SK-N-SH (cell line): ENCODE measurements at regions not wholly inside any gene's neighbourhood (a gene's known extent, or its start where the extent isn't known, plus 50 kb on each side); places are given as distances from the start of the nearest gene placed in this dataset.
A peak's percentile ranks its signal among the peaks of the same experiment; 100 is the strongest.

Experiments used
- EP300 ChIP-seq, 2 experiments: IDR thresholded peaks; 2 replicates each; pipeline versions ENCODE4 v1.4.0 to v1.6.1; 2012; ENCODE audit warnings: borderline replicate concordance in 1 of 2, low read depth in 1 of 2, low read length in 1 of 2
- EZH2phosphoT487 ChIP-seq: fragments of 200-600 bp; sonication (generic); IDR thresholded peaks from 2 replicates; pipeline ENCODE4 v1.6.1; 2017; ENCODE audit warnings: low read depth, mixed run types, mild to moderate bottlenecking, antibody characterized with exemption, moderate library complexity, borderline replicate concordance
- FOSL2 ChIP-seq: IDR thresholded peaks from 2 replicates; pipeline ENCODE4 v1.4.0; 2012; ENCODE audit warnings: low read depth, mild to moderate bottlenecking, moderate library complexity, borderline replicate concordance
- GABPA ChIP-seq: IDR thresholded peaks from 2 replicates; pipeline ENCODE4 v1.4.0; 2012; ENCODE audit warnings: low read depth, mild to moderate bottlenecking
- NRF1 ChIP-seq: IDR thresholded peaks from 2 replicates; pipeline ENCODE4 v1.6.1; 2012; ENCODE audit warnings: low read depth, mild to moderate bottlenecking, low read length
- POLR2AphosphoS5 ChIP-seq: IDR thresholded peaks from 2 replicates; pipeline ENCODE4 v1.6.1; 2012; ENCODE audit warnings: low read depth, low read length
- RAD21 ChIP-seq: IDR thresholded peaks from 2 replicates; pipeline ENCODE4 v1.6.1; 2012; ENCODE audit warnings: mild to moderate bottlenecking, low read length
- REST ChIP-seq: IDR thresholded peaks from 2 replicates; pipeline ENCODE4 v1.6.1; 2012; ENCODE audit warnings: mild to moderate bottlenecking, low read depth, low read length, moderate library complexity
- SIN3A ChIP-seq: IDR thresholded peaks from 2 replicates; pipeline ENCODE4 v1.6.1; 2012; ENCODE audit warnings: low read depth, mild to moderate bottlenecking, low read length, moderate library complexity, borderline replicate concordance
- ZBTB33 ChIP-seq: IDR thresholded peaks from 2 replicates; pipeline ENCODE4 v1.4.0; 2012; ENCODE audit warnings: low read depth, borderline replicate concordance
- TF ChIP-seq, protein P1 (sequence below): fragments of 200-600 bp; sonication (generic); IDR thresholded peaks from 2 replicates; pipeline ENCODE4 v1.6.1; 2017; ENCODE audit warnings: antibody characterized with exemption, mild to moderate bottlenecking, moderate library complexity
- TF ChIP-seq, protein P2 (sequence below): fragments of 150-350 bp; IDR thresholded peaks from 2 replicates; pipeline ENCODE4 v1.6.1; 2017; ENCODE audit warnings: antibody characterized with exemption, low read length, low read depth, borderline replicate concordance

DNA sequence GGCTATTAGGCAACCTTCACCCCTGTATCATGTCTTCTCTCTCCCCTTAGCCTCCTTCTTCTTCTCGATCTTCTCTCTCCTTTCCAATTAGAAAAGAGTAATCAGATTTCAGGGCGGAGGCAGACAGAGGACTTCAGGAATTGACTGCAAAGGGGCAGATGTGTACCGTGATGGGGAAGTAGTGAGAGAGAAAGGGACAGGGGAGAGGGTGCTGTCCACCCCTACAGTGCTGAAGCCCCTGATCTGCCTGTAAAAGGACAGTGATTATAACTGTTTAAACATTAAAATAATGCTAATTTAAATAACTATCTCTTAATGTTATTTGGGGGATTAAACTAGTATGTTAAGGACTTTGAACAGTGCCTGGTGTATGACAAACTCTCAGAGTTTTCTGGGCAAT is 178.5 kb downstream of the ACTR3 start:
- TF ChIP-seq, protein P1, sequence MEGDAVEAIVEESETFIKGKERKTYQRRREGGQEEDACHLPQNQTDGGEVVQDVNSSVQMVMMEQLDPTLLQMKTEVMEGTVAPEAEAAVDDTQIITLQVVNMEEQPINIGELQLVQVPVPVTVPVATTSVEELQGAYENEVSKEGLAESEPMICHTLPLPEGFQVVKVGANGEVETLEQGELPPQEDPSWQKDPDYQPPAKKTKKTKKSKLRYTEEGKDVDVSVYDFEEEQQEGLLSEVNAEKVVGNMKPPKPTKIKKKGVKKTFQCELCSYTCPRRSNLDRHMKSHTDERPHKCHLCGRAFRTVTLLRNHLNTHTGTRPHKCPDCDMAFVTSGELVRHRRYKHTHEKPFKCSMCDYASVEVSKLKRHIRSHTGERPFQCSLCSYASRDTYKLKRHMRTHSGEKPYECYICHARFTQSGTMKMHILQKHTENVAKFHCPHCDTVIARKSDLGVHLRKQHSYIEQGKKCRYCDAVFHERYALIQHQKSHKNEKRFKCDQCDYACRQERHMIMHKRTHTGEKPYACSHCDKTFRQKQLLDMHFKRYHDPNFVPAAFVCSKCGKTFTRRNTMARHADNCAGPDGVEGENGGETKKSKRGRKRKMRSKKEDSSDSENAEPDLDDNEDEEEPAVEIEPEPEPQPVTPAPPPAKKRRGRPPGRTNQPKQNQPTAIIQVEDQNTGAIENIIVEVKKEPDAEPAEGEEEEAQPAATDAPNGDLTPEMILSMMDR, result no peak
- TF ChIP-seq FOSL2, result no peak
- TF ChIP-seq SIN3A, result no peak
- no peak for TF ChIP-seq EP300 (IDR thresholded peaks at IDR 0.05; ENCODE audit: borderline replicate concordance in 1 of 2, low read depth in 1 of 2, low read length in 1 of 2)
- TF ChIP-seq RAD21, result no peak
- no peak for TF ChIP-seq NRF1
- TF ChIP-seq GABPA, result no peak
- TF ChIP-seq POLR2AphosphoS5, result no peak
- TF ChIP-seq REST, result peak; percentile 91
- TF ChIP-seq, protein P2, sequence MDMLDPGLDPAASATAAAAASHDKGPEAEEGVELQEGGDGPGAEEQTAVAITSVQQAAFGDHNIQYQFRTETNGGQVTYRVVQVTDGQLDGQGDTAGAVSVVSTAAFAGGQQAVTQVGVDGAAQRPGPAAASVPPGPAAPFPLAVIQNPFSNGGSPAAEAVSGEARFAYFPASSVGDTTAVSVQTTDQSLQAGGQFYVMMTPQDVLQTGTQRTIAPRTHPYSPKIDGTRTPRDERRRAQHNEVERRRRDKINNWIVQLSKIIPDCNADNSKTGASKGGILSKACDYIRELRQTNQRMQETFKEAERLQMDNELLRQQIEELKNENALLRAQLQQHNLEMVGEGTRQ, result no peak
- no peak for TF ChIP-seq EZH2phosphoT487
- TF ChIP-seq ZBTB33, result no peak
